LoVo (cell line): ENCODE measurements at regions not wholly inside any gene's neighbourhood (a gene's known extent, or its start where the extent isn't known, plus 50 kb on each side); places are given as distances from the start of the nearest gene placed in this dataset.

ENCODE experiments used
- DNase-seq: peaks from one replicate; pipeline ENCODE4 v3.0.0-alpha.2; 2016; ENCODE audit warnings: low spot score

GRCh38 chr5:105587963-105588662, 2025.5 kb upstream of the NUDT12 start:
- DNase-seq: no peak

GRCh38 chr5:105581988-105582690, 2019.5 kb upstream of the NUDT12 start:
- DNase-seq: no peak

DNA sequence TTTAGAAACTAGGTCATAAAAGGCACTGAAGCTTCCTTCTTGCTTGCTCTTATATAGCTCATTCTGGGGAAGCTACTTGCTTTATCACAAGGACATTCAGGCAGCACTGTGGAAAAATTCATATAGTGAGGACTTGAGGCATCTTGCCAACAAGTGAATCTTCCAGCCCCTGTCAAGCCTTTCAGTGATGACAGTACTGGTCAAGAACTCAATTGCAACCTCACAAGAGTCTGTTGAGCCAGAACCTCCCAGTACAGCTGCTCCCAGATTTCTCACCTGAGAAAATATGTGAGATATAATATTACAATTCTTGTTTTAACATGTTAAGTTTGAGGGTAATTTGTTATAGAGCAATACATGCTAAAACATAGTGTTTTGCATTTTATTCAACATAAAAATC, 2011.0 kb upstream of the NUDT12 start:
- DNase-seq: no peak

DNA sequence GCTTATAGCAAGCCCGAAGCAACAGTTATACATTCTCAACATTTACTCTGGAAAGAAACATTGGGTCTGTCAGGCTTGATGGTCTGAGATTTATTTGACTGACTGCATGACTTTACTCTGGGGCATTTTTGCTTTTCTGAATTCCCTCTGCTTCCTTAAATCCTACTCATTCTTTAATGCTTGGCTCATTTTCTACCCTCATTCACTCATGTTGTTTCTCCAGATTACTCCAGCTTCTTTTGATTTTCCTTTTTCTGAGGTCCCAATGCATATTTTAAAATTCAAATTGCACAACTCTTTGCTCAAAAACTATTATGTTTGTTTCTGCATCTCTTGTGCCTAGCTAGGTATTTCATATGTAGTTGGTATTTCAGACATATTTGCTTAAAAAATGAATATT, 2002.9 kb upstream of the NUDT12 start:
- DNase-seq: no peak

DNA sequence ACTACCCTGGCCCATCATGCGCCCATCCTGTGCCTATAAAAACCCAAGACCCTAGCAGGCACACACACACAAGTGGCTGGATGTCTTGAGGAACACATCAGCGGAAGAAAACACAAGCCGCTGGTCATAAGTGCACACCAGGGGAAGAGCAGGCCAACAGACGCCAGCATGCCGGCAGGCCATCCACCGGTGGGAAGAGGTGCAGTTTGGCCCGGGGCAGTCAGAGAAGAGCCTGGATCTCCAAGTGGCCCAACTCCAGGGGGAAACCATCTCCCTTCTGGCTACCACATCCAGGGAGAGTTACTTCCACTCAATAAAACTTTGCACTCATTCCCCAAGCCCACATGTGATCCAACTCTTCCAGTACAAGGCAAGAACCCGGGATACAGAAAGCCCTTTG, 2001.3 kb upstream of the NUDT12 start:
- DNase-seq: no peak

DNA sequence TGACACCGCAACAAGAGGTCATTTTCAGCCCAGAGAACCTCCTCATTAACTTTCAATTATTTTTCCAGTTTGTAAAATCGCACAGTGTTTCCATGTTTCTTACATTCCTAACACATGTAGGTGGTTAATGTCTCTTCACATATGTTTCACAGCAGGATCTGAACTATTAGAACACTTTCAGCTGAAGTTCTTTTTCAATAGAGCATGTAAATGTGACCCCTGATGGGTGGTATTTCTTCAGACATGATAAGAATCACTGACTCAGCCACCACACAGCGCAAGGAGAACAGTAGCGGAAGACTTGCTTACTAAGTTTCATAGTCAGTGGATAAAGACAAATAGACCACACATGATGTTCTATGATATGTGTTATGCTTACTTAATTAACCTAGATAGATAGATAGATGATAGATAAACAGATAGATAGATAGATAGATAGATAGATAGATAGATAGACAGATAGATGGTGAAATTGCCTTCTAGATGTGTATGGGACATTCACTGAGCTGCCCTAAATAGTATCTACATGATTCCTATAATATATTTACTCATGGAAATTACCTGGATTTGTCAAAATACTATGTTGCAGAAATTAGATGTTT, 1992.1 kb upstream of the NUDT12 start:
- no peak for DNase-seq

- DNase-seq: no peak
Measured at GRCh38 chr5:105544300-105544699, 1981.7 kb upstream of the NUDT12 start.

DNA sequence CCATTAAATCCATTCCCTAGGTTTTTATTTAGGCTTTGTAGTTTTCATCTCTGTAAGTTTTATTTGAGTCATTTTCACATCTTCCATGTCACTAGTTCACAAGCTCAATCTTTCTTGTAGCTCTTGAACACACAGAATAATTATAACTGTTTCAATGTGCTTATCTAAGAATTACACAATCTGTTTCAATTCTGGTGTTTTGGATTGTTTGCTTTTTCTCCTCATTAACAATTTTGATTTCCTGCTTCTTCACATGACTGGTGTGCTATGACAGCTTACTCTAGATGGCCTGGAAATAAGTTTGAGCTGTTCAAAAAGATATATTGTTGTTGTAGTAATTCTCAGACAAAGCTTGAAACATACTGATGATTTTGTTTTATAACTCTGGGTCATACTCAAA, 1974.1 kb upstream of the NUDT12 start:
- DNase-seq: no peak

GRCh38 chr5:105530716-105531261, 1968.2 kb upstream of the NUDT12 start:
- no peak for DNase-seq

DNA sequence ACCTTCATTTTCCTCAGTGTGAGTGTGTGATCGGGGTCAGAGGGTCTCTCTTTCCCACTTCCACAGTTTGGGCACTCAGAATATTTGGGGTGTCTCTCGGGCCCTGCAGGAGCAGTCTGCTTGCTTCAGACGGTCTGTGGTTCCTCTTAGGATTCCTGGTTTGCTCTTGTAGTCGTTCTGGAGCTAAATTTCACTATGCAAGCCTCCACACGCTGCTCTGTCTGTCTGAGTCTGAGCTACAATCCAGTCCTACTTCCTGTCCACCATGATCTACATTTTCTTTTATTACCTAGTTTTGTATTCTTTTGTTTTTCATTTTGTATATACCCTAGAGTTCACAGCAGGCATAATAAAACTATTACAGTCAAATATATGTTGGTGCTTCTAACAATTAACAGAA, 1967.3 kb upstream of the NUDT12 start:
- DNase-seq: no peak

DNA sequence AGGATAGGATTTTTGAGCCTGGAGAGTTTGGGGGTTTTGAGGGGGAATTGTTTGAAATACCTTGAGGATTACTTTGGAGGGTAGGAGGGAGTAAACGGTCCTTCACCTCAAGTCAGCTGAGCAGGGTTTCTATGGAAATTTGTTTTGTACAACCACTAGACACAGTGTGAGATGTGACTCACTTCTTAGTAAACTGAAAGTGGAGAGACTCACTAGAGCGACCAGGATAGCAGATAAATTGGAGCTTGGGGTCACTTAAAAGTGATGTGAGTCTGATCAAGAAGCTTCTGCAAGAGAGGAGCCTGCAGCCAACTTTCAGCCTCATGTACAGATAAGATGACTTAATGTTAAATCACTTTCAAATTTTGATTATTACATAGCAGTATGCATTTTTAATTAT, 1945.9 kb upstream of the NUDT12 start:
- no peak for DNase-seq

DNA sequence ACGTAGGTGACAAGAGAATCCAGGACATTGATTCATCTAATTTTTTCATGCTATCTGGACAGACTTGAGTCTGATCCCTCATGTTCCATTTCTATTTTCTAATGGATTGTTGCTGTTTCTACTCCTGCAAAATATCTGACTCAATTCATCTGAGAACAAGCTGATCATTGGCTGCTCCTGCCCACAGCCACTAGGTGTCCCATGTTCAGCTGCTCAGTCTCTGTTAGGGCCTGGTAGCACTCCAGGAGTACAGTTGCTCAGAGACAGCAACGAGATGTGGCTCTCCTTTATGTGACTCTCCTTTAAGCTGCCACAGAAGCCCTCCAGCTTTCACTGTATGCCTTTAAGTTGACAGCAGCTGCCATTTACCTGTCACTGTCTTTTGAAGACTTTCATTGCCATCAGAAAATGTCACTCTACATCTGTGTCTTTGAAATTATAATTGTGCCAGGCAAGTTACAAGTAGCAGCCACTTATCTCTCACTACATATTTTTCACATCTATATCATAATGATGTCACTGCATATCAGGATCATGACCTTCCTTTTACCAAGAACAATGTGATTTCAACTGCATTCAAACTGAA, 1944.2 kb upstream of the NUDT12 start:
- peak; percentile 5 for DNase-seq

DNA sequence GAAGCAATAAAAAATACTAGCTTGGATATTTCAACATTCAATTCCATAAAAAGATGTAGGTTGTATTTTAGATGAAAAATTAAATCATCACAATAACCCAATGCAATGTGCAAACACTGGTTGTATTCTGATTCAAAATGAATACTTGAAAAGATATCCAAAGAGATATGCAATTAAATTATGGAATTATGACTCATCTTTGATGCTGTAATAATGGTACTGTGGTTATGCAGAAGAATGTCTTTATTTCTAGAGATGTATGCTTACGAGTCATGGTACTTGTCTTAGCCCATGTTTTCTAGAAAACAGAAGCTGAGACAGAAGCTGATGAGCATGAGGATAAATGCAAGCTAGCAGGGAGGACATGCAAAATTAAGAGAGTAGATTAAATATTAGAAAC, 1941.4 kb upstream of the NUDT12 start:
- DNase-seq: no peak

- no peak for DNase-seq
Measured at GRCh38 chr5:105501315-105501714, 1938.7 kb upstream of the NUDT12 start.

GRCh38 chr5:105475401-105475800, 1912.8 kb upstream of the NUDT12 start:
- no peak for DNase-seq

DNA sequence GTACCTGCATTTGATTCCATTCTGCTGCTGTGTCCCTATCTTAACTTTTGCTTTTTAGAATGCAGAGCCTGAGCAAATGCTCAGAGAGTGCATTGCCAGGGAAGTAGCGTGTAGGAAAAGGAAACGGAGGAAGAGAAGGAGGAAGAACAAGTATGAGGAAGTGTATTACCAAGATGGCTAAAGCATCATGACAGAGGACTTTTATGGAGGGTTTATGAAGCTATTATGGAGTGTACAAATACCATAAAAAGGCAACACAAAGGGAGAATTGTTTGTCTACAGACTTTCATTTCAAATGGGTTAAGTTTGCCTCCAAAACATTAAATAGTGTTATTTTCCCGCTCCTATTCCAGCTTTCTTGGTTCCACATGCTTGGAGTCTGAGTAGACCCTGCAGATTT, 1899.8 kb upstream of the NUDT12 start:
- no peak for DNase-seq

DNA sequence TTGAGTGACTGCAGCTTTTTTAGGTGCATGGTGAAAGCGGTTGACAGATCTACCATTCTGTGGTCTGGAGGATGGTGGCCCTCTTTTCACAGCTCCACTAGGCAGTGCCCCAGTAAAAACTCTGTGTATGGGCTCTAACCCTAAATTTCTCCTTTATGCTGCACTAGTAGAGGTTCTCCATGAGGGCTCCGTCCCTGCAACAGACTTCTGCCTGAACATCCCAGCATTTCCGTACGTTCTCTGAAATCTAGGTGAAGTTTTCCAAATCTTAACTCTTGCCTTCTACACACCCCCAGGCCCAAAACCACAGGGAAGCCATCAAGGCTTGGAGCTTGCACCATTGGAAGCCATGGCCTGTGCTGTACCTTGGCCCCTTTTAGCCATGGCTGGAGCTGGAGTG, 1898.1 kb upstream of the NUDT12 start:
- no peak for DNase-seq

GRCh38 chr5:105453216-105453807, 1890.7 kb upstream of the NUDT12 start:
- DNase-seq: no peak

- DNase-seq: no peak
Measured at GRCh38 chr5:105448271-105448670, 1885.7 kb upstream of the NUDT12 start.

DNA sequence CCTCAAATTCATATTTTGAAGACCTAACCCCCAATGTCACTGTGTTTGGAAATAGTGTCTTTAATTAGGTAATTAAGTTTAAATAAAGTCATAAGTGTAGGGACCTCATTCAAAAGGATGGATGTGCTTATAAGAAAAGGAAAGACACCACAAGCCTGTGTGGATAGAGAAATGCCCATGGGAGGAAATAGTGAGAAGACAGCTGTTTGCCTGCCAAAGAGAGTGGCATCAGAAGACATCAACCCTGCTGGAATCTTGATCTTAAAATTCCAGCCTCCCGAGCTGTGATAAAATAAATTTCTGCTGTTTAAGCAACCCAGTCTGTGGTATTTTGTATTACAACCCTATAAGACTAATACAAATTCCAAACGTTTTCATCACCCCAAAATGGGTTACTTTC, 1867.9 kb upstream of the NUDT12 start:
- DNase-seq: no peak

DNA sequence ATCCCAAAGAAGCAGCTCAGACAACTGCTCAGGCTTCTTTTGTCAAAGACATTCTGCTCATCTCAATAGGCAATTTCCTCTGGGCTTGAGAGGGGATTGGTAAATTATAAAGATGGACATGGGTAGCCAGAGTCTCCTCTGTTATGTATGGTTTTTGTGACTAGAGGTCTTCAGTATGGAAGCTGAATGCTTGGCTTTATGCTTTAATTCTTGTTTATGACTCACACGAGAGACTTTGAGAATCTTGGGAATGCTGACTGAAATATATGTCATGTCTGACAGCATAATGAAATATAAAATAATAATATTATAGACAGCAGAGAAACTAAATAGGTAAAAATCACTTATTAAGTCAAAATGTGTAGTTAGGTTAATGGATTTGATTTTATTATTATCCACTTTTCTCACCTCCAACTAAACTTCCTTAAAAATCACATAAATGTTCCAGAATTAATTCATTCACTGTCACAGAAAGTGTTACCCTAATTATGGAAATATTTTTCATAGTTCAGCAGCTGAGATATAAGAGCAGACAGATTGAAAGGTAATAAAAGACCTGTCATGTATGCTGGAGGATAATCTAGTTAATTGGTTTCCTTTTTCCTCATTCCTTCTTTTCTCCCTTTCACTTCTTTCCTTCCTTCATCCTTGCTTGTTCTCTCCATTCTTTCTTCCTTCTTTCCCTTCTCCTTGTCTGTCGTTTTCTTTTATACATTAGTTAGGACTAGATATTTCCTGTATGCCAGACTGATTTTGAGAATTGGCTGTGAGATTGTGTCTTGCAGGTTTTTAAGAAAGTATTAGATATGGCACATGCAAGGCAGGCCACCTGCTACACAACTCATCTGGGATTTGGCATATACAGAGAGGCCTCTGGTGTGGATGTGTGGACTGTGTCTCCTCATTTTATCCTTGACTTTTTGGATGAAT, 1866.1 kb upstream of the NUDT12 start:
- DNase-seq: no peak
